ENCODE measurements at regions not wholly inside any gene's neighbourhood (a gene's known extent, or its start where the extent isn't known, plus 50 kb on each side); places are given as distances from the start of the nearest gene placed in this dataset.

DNA sequence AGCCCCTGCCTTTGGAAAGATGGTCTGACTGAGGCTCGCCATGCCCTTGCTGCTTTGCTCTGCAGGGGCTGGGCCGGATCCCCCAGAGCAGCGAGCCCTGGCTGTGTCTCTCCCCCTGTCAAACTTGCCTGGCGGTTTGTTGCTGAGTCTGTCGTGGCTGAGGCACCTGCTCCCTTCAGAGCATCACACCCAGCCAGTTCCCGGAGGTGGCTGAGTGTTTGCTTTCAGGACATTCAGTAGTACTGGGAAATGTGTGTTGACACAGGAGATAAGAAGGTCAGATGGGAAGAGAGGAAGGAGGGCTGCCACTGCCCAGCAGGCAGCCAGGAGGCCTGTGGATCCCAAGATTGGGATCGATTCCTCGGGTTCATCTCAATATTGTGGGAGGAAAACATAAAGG is 62.9 kb downstream of the GADD45G start:
- Histone ChIP-seq H2BK15ac (ENCODE audit: low read length) (0 out of 2 replicates have a peak overlapping the region, but pooled peaks have one; percentile 36), H4K8ac (ENCODE audit: extremely low read depth, insufficient read depth, low read length) (no peak overlapping the region), H3K4me2 (ENCODE audit: insufficient read depth in 1 of 2, low read depth in 2 of 2, low read length in 2 of 2) (no peak overlapping the region), H2BK20ac (ENCODE audit: low read length) (no peak overlapping the region), H3K79me2 (ENCODE audit: control insufficient read depth in 1 of 2, insufficient read depth in 2 of 2, low read length in 2 of 2) (no peaks in the 10 kb centered on the region), H4K91ac (replicated peaks; ENCODE audit: insufficient read length, low read length) (no peak overlapping the region), H3K56ac (replicated peaks; ENCODE audit: insufficient read length, low read depth, low read length) (no peak overlapping the region), H3K4ac (replicated peaks; ENCODE audit: insufficient read length, low read depth, low read length) (no peak overlapping the region), H3K23me2 (ENCODE audit: low read depth, low read length) (peaks cover 5% of the 10 kb centered on the region; the same call in 1 of the 2 replicates), H3K23ac (ENCODE audit: insufficient read length) (no peak overlapping the region), H3K18ac (ENCODE audit: extremely low read depth, low read length) (no peak overlapping the region), H3K79me1 (ENCODE audit: low read depth, low read length) (no peaks in the 10 kb centered on the region), H3K27ac (ENCODE audit: low read depth, low read length) (no peak overlapping the region), H4K20me1 (replicated peaks in 1 of 2; ENCODE audit: control insufficient read depth in 1 of 2, insufficient read depth in 2 of 2, low read length in 2 of 2) (no peaks in the 10 kb centered on the region), H2BK120ac (replicated peaks; ENCODE audit: low read depth, low read length) (no peak overlapping the region), H3K4me3 (ENCODE audit: extremely low read depth in 1 of 4, insufficient read depth in 2 of 4, low read depth in 3 of 4, low read length in 4 of 4) (no peak overlapping the region), H3K9me3 (ENCODE audit: insufficient read depth in 2 of 2, low read depth in 1 of 2, low read length in 1 of 2) (no peaks in the 10 kb centered on the region; a peak in 1 of 4 replicates), H2BK12ac (ENCODE audit: low read depth, low read length) (no peak overlapping the region), H3K36me3 (ENCODE audit: control insufficient read depth in 2 of 4, insufficient read depth in 4 of 4, low read length in 3 of 4) (no peaks in the 10 kb centered on the region), H3K9ac (replicated peaks in 1 of 4; ENCODE audit: extremely low read depth in 1 of 4, low read depth in 3 of 4, low read length in 3 of 4) (no peak overlapping the region), H3K4me1 (replicated peaks in 1 of 4; ENCODE audit: control insufficient read depth in 3 of 4, insufficient read depth in 4 of 4, low read length in 3 of 4) (peaks cover 0 to 14% (median 3%) of the 10 kb centered on the region in 4 experiments; a peak in 6 of 7 replicates), H3K27me3 (replicated peaks in 1 of 4; ENCODE audit: control insufficient read depth in 3 of 4, extremely low read depth in 1 of 4, insufficient read depth in 3 of 4, low read length in 3 of 4) (no peaks in the 10 kb centered on the region; a peak in 2 of 7 replicates), H3K14ac (ENCODE audit: insufficient read length) (no peak overlapping the region), H2AK5ac (ENCODE audit: low read depth, low read length) (no peak overlapping the region), H2BK5ac (ENCODE audit: low read depth, low read length) (no peak overlapping the region), H2AFZ (ENCODE audit: low read length) (no peak overlapping the region), H4K5ac (ENCODE audit: insufficient read length, low read depth, low read length) (no peak overlapping the region)
- TF ChIP-seq RBBP5 (IDR thresholded peaks at IDR 0.05; ENCODE audit: borderline replicate concordance, low read depth, low read length) = no peak
- 77% methylated on average over 8 of the region's 8 CpGs; no CpG with 5 or more reads in 1 of the 2 experiments for WGBS, 2 experiments (ENCODE audit: extremely low coverage in 1 of 2, insufficient coverage in 1 of 2, insufficient read length in 1 of 2, insufficient replicate concordance in 2 of 2, low coverage in 1 of 2, low lambda C conversion rate in 2 of 2, missing lambda C conversion rate in 1 of 2)
- ChIA-PET POLR2A (ENCODE audit: partially characterized antibody) (no interaction called here), CTCF (ENCODE audit: partially characterized antibody) (interaction anchor here (1.7 kb wide), 1 partner anchor 65 kb away, joined by 4 read pairs; no protein-coding TSS in a partner anchor)
- DNase-seq (ENCODE audit: low read depth in 1 of 2, low spot score in 2 of 2) (no peak), FAIRE-seq (no peak)

Data from H1 (cell line).